Adrenal gland (tissue), 5 donors: ENCODE measurements at regions not wholly inside any gene's neighbourhood (a gene's known extent, or its start where the extent isn't known, plus 50 kb on each side); places are given as distances from the start of the nearest gene placed in this dataset.

ENCODE experiments used
- POLR2A ChIP-seq, 2 donors: fragments of 450-650 bp; IDR thresholded peaks; one replicate each; pipeline ENCODE4 v1.6.1; 2017; ENCODE audit warnings: antibody characterized with exemption in 2 of 2, mild to moderate bottlenecking in 2 of 2, moderate library complexity in 1 of 2
- TF ChIP-seq, protein P1 (sequence below), 6 experiments: fragments of 450-650 bp in 4 of 6; fragments of 200-600 bp in 2 of 6; sonication (generic) in 1 of 6; IDR thresholded peaks; 1 replicate in 5 of 6; 2 replicates in 1 of 6; pipeline versions ENCODE4 v1.5.1 to v1.8.0; 2016 to 2021; ENCODE audit warnings: antibody characterized with exemption in 6 of 6, mild to moderate bottlenecking in 2 of 6, moderate library complexity in 1 of 6
- donor health status: DM: no; HTN: no; CAD: no.

DNA sequence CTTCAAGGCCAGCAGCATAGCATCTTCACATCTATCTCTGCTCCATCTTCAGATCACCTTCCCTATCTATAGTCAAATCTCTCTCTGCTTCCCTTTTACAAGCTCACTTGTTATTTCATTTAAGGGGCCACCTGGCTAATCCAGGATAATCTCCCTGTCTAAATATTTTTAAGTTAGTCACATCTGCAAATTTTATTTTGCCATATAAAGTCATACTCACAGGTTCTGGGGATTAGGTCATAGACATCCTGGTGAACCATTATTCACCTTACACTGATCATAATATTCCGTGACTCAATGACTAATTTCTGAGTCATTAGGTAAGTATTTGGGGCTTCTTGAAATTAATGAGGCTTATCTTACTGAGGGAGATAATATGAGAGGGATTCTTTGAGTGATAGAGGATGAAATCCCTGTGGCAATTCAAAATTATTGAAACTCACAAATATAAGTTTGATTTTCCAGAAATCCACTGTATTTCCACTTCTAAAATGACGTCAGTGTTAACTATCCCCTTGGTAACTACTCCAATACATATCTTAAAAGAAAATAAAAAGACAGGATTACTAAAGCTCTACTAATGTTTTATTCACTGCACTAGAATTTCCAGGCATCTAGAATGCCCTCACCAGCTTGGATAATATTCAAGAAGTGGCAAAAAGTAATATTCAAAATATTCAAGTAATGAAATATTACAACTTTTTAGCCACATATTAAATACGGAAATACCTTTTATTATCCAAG, 93.7 kb upstream of the RBMS3 start:
- TF ChIP-seq, protein P1, sequence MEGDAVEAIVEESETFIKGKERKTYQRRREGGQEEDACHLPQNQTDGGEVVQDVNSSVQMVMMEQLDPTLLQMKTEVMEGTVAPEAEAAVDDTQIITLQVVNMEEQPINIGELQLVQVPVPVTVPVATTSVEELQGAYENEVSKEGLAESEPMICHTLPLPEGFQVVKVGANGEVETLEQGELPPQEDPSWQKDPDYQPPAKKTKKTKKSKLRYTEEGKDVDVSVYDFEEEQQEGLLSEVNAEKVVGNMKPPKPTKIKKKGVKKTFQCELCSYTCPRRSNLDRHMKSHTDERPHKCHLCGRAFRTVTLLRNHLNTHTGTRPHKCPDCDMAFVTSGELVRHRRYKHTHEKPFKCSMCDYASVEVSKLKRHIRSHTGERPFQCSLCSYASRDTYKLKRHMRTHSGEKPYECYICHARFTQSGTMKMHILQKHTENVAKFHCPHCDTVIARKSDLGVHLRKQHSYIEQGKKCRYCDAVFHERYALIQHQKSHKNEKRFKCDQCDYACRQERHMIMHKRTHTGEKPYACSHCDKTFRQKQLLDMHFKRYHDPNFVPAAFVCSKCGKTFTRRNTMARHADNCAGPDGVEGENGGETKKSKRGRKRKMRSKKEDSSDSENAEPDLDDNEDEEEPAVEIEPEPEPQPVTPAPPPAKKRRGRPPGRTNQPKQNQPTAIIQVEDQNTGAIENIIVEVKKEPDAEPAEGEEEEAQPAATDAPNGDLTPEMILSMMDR (IDR thresholded peaks at IDR 0.05): no peak
- TF ChIP-seq POLR2A (IDR thresholded peaks at IDR 0.05): no peak
